NCI-H128 (cell line): ENCODE measurements at regions not wholly inside any gene's neighbourhood (a gene's known extent, or its start where the extent isn't known, plus 50 kb on each side); places are given as distances from the start of the nearest gene placed in this dataset.
"Not testable (repeated sequence)": the region's sequence is repeated elsewhere in the genome, so short reads cannot be mapped to it uniquely, and the experiment has no call there.

Source experiments
- DNase-seq: peaks from one replicate; lab custom pipeline; 2025; ENCODE audit not compliant: unreplicated experiment; lab: John Stamatoyannopoulos, UW

- no peak for DNase-seq
Observed at GRCh38 chrX:129091097-129091496, 432.2 kb downstream of the SMARCA1 start.

GRCh38 chrX:129086802-129087201, 436.5 kb downstream of the SMARCA1 start:
- DNase-seq, result no peak

GRCh38 chrX:129084291-129084690, 439.0 kb downstream of the SMARCA1 start:
- DNase-seq, result not testable (repeated sequence)

- DNase-seq, result no peak
Observed at GRCh38 chrX:129077424-129078170, 445.7 kb downstream of the SMARCA1 start.

- no peak for DNase-seq
Observed at GRCh38 chrX:129071390-129071789, 451.9 kb downstream of the SMARCA1 start.

- DNase-seq, result no peak
Observed at GRCh38 chrX:129065895-129066294, 457.4 kb downstream of the SMARCA1 start.

GRCh38 chrX:129058405-129058804, 464.9 kb downstream of the SMARCA1 start:
- no peak for DNase-seq

GRCh38 chrX:129043138-129043537, 480.2 kb downstream of the SMARCA1 start:
- no peak for DNase-seq

GRCh38 chrX:129041319-129041718, 482.0 kb downstream of the SMARCA1 start:
- DNase-seq, result no peak

GRCh38 chrX:129040124-129040523, 483.2 kb downstream of the SMARCA1 start:
- no peak for DNase-seq

- no peak for DNase-seq
Observed at GRCh38 chrX:129039176-129039575, 484.1 kb downstream of the SMARCA1 start.

- DNase-seq, result no peak
Observed at GRCh38 chrX:129037389-129037788, 485.9 kb downstream of the SMARCA1 start.

GRCh38 chrX:129035180-129035579, 488.1 kb downstream of the SMARCA1 start:
- DNase-seq, result no peak

GRCh38 chrX:129034196-129034595, 489.1 kb downstream of the SMARCA1 start:
- no peak for DNase-seq

- DNase-seq, result no peak
Observed at GRCh38 chrX:129026202-129026601, 497.1 kb downstream of the SMARCA1 start.

GRCh38 chrX:129025376-129025775, 497.9 kb downstream of the SMARCA1 start:
- no peak for DNase-seq

GRCh38 chrX:129019412-129019811, 503.9 kb downstream of the SMARCA1 start:
- no peak for DNase-seq

GRCh38 chrX:129015381-129015780, 507.9 kb downstream of the SMARCA1 start:
- no peak for DNase-seq

GRCh38 chrX:129013574-129013973, 509.7 kb downstream of the SMARCA1 start:
- no peak for DNase-seq

GRCh38 chrX:129007631-129008030, 515.7 kb downstream of the SMARCA1 start:
- no peak for DNase-seq

- DNase-seq, result no peak
Observed at GRCh38 chrX:129006491-129006890, 516.8 kb downstream of the SMARCA1 start.

GRCh38 chrX:129000797-129001196, 522.5 kb downstream of the SMARCA1 start:
- DNase-seq, result no peak

- DNase-seq, result no peak
Observed at GRCh38 chrX:129000018-129000417, 523.3 kb downstream of the SMARCA1 start.
